ENCODE measurements at regions not wholly inside any gene's neighbourhood (a gene's known extent, or its start where the extent isn't known, plus 50 kb on each side); places are given as distances from the start of the nearest gene placed in this dataset.

- TF ChIP-seq CTCF (IDR thresholded peaks at IDR 0.05), result no peak
- no peak for TF ChIP-seq ZFX (IDR thresholded peaks at IDR 0.05; ENCODE audit: borderline replicate concordance)
Measured at GRCh38 chr5:4337519-4337918, 741.9 kb downstream of the IRX1 start.

All from 22Rv1 (cell line).